KMS-11 (cell line): ENCODE measurements at regions not wholly inside any gene's neighbourhood (a gene's known extent, or its start where the extent isn't known, plus 50 kb on each side); places are given as distances from the start of the nearest gene placed in this dataset.

Source experiments
- H2AFZ ChIP-seq: fragments of 200-600 bp; sonication (generic); 2 replicates; pipeline ENCODE4 v1.6.1; 2016; ENCODE audit warnings: antibody characterized with exemption, mixed run types, low read depth
- H3K27ac ChIP-seq: fragments of 200-600 bp; sonication (generic); 2 replicates; pipeline ENCODE4 v1.6.1; 2016; ENCODE audit warnings: mild to moderate bottlenecking, mixed run types
- H3K27me3 ChIP-seq: fragments of 200-600 bp; sonication (generic); 2 replicates; pipeline ENCODE4 v1.6.1; 2017; ENCODE audit warnings: mild to moderate bottlenecking, low read depth, mixed run types, moderate library complexity; ENCODE audit not compliant: insufficient read depth
- H3K36me3 ChIP-seq: fragments of 200-600 bp; sonication (generic); 2 replicates; pipeline ENCODE4 v1.6.1; 2017; ENCODE audit warnings: mild to moderate bottlenecking, mixed run types; ENCODE audit not compliant: insufficient read depth
- H3K4me1 ChIP-seq: fragments of 200-600 bp; sonication (generic); 2 replicates; pipeline ENCODE4 v1.6.1; 2016; ENCODE audit warnings: mild to moderate bottlenecking, low read depth, mixed run types; ENCODE audit not compliant: poor library complexity, severe bottlenecking
- H3K4me2 ChIP-seq: fragments of 200-600 bp; sonication (generic); 2 replicates; pipeline ENCODE4 v1.7.0; 2016; ENCODE audit warnings: mild to moderate bottlenecking, mixed run types
- H3K4me3 ChIP-seq: fragments of 200-600 bp; sonication (generic); IDR thresholded peaks from 2 replicates; pipeline ENCODE4 v1.6.1; 2017; ENCODE audit warnings: low read depth, low read length, mixed read lengths; ENCODE audit not compliant: insufficient read depth
- H3K79me2 ChIP-seq: fragments of 200-600 bp; sonication (generic); 2 replicates; pipeline ENCODE4 v1.6.1; 2016; ENCODE audit warnings: low read depth, mixed run types; ENCODE audit not compliant: insufficient read depth
- H3K9ac ChIP-seq: fragments of 200-600 bp; sonication (generic); 2 replicates; pipeline ENCODE4 v1.6.1; 2016; ENCODE audit warnings: mild to moderate bottlenecking, mixed run types
- H4K20me1 ChIP-seq: fragments of 200-600 bp; sonication (generic); 2 replicates; pipeline ENCODE4 v1.6.1; 2016; ENCODE audit warnings: mild to moderate bottlenecking, mixed run types; ENCODE audit not compliant: insufficient read depth
- TF ChIP-seq, protein P1 (sequence below): fragments of 200-600 bp; sonication (generic); conservative IDR thresholded peaks from 2 replicates; pipeline ENCODE4 v1.6.1; 2017; ENCODE audit warnings: low read depth, mild to moderate bottlenecking, antibody characterized with exemption, low read length, moderate library complexity, mixed read lengths

DNA sequence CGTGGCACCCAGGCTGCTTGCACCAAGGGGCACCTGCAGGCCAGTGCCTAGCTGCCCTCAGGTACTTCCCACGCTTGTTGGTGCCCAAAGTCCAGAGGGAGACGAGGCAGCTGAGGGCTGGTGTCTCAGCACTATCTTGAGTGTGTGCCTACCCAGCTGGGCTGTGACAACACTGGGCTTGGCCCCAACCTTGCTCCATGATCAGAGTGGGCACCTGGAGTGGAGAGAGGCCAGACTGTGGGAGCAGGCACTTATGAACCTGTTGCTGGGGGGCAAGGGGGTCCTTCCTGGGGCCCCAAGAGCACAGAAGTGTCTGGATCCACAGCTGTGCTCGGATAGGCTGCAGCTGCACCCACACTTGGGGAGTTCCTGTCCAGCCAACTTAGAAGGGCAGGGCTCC is 314.7 kb downstream of the KCNJ2 start:
- no peak overlapping the region for H2AFZ ChIP-seq
- no peak overlapping the region for H3K4me2 ChIP-seq
- H3K79me2 ChIP-seq, result no peaks in the 10 kb centered on the region
- H3K27me3 ChIP-seq, result no peaks in the 10 kb centered on the region
- no peaks in the 10 kb centered on the region for H3K4me1 ChIP-seq
- TF ChIP-seq, protein P1, sequence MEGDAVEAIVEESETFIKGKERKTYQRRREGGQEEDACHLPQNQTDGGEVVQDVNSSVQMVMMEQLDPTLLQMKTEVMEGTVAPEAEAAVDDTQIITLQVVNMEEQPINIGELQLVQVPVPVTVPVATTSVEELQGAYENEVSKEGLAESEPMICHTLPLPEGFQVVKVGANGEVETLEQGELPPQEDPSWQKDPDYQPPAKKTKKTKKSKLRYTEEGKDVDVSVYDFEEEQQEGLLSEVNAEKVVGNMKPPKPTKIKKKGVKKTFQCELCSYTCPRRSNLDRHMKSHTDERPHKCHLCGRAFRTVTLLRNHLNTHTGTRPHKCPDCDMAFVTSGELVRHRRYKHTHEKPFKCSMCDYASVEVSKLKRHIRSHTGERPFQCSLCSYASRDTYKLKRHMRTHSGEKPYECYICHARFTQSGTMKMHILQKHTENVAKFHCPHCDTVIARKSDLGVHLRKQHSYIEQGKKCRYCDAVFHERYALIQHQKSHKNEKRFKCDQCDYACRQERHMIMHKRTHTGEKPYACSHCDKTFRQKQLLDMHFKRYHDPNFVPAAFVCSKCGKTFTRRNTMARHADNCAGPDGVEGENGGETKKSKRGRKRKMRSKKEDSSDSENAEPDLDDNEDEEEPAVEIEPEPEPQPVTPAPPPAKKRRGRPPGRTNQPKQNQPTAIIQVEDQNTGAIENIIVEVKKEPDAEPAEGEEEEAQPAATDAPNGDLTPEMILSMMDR, result no peak
- no peak overlapping the region for H3K9ac ChIP-seq
- H4K20me1 ChIP-seq, result no peaks in the 10 kb centered on the region
- H3K4me3 ChIP-seq, result no peak overlapping the region
- no peaks in the 10 kb centered on the region for H3K36me3 ChIP-seq
- no peak overlapping the region for H3K27ac ChIP-seq

DNA sequence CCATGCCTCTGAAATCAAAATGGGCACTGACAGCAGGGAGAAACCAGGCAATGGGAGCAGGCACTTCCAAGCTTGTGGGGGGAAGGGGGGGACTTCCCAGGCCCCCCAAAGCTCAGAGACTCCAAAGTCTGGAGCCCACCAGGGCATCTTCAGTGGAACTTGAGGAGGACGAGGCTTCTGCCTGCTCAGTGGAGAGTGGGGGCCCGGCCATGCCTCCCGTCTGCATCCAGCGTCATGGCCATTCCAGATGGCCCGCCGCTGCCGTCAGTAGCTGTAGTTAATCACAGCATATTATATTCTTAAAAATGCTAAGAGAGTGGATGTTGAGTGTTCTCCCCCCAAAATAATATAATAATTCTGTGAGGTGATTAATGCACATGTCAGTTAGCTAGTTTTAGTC is 315.2 kb downstream of the KCNJ2 start:
- H3K27ac ChIP-seq, result no peak overlapping the region
- no peaks in the 10 kb centered on the region for H3K27me3 ChIP-seq
- H3K4me3 ChIP-seq, result no peak overlapping the region
- H3K36me3 ChIP-seq, result no peaks in the 10 kb centered on the region
- TF ChIP-seq, protein P1, result no peak
- H3K4me1 ChIP-seq, result no peaks in the 10 kb centered on the region
- H3K4me2 ChIP-seq, result no peak overlapping the region
- no peak overlapping the region for H3K9ac ChIP-seq
- no peaks in the 10 kb centered on the region for H4K20me1 ChIP-seq
- H2AFZ ChIP-seq, result no peak overlapping the region
- no peaks in the 10 kb centered on the region for H3K79me2 ChIP-seq

DNA sequence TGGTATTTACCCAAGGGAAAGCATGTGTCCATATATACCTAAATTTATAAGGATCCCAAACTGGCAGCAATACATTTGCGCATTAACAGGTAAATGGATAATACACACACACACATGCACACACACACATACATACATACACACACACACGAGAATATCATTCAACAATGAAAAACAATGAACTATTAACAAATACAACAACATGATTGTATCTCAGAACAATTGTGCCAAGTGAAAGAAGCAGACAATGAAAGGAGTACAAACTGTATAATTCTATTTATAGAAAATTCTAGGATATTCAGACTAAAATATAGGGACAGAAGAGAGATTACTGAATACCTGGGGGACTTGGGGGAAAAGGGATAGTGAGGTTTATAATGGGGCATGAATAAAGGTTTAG is 323.0 kb downstream of the KCNJ2 start:
- Histone ChIP-seq H3K27ac (no peak overlapping the region), H3K4me1 (no peaks in the 10 kb centered on the region), H2AFZ (no peak overlapping the region), H3K4me3 (no peak overlapping the region), H3K36me3 (no peaks in the 10 kb centered on the region), H3K4me2 (no peak overlapping the region), H3K27me3 (no peaks in the 10 kb centered on the region), H4K20me1 (no peaks in the 10 kb centered on the region), H3K79me2 (no peaks in the 10 kb centered on the region), H3K9ac (no peak overlapping the region)
- TF ChIP-seq, protein P1, result no peak

DNA sequence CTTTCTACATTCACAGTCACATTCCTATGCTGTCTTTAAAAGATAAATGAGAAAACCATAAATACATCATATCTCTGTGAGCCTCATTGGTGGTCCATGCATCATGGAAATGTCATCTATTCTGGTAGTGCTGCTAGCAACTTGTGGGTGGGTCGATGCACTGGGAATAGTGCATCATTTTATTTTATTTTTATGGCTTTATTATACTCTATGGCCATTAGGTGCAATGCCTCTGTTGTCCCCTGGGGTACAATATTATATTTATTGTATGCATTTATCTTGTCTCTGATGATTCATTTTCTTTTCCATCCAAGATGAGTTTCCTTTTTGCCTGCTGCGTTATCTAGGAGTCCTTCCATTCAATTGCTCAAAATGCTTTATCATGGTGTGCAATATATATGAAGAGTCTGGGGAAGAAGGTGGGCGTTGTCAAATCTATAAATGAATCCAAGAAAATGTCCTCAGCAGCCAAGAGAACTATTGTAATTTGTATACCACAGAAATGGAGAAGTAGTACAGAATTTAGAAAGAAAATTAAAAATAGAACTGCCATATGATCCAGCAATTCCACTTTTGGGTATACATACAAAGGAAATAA is 324.0 kb downstream of the KCNJ2 start:
- no peak overlapping the region for H3K4me2 ChIP-seq
- H3K27me3 ChIP-seq, result no peaks in the 10 kb centered on the region
- H3K27ac ChIP-seq, result no peak overlapping the region
- no peak overlapping the region for H2AFZ ChIP-seq
- no peaks in the 10 kb centered on the region for H3K4me1 ChIP-seq
- H3K36me3 ChIP-seq, result no peaks in the 10 kb centered on the region
- TF ChIP-seq, protein P1, result no peak
- no peaks in the 10 kb centered on the region for H3K79me2 ChIP-seq
- H3K4me3 ChIP-seq, result no peak overlapping the region
- no peaks in the 10 kb centered on the region for H4K20me1 ChIP-seq
- no peak overlapping the region for H3K9ac ChIP-seq

DNA sequence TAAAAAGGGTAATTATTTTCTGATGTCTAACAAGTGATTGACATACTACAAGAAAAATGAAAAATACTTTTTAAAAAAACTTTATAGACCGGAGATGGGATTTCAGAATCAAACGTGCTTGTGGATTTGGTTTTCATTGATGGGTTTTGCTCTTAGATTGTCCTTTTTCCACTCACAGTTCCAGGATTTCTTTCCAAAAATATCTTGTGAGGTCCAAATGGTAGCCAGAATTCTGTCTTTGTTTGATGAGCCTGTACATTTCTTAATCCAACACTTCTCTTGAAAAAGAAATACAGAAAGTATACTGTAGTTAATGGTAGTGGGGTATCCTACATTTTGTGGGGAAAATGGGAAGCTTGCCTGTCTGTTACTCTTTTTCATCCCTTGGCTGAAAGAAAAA is 329.3 kb downstream of the KCNJ2 start:
- H3K27me3 ChIP-seq, result no peaks in the 10 kb centered on the region
- H2AFZ ChIP-seq, result no peak overlapping the region
- no peak overlapping the region for H3K4me3 ChIP-seq
- H3K9ac ChIP-seq, result no peak overlapping the region
- no peaks in the 10 kb centered on the region for H3K4me1 ChIP-seq
- H3K27ac ChIP-seq, result no peak overlapping the region
- H3K4me2 ChIP-seq, result no peak overlapping the region
- no peaks in the 10 kb centered on the region for H4K20me1 ChIP-seq
- TF ChIP-seq, protein P1, result no peak
- H3K36me3 ChIP-seq, result no peaks in the 10 kb centered on the region
- no peaks in the 10 kb centered on the region for H3K79me2 ChIP-seq
